ENCODE measurements at regions not wholly inside any gene's neighbourhood (a gene's known extent, or its start where the extent isn't known, plus 50 kb on each side); places are given as distances from the start of the nearest gene placed in this dataset.

DNA sequence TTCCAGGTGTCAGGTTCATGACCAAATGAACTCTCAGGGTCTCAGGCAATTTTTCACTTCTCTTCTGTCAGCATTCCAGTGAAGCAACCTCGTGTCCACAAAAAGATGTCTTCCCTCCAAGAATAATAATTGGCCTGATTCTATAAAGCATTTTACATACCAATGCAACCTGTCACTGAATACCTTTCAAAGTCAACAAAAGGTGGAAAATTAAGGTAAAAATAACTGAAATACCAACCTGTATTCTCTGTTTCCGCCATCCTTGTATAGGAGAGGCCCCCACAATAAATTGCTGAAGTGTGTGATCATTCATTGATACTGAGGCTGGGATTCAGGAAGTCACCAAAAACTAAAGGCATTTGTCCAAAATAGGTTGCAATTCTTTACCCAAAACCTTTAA is 77.4 kb upstream of the TMEM45B start:
- no peaks in the 10 kb centered on the region; a peak in 1 of 5 replicates for H3K9me3 Mint-ChIP-seq
- Histone ChIP-seq H2BK15ac (ENCODE audit: low read depth, low read length) (no peak overlapping the region), H3K79me1 (ENCODE audit: insufficient read depth, low read depth, low read length, poor library complexity, severe bottlenecking) (no peaks in the 10 kb centered on the region), H3K27me3 (ENCODE audit: insufficient read depth, low read length) (no peaks in the 10 kb centered on the region), H3K23ac (ENCODE audit: insufficient read length, low read depth, low read length) (no peak overlapping the region), H4K5ac (ENCODE audit: insufficient read length, low read depth, low read length) (no peak overlapping the region), H2BK5ac (ENCODE audit: insufficient read length, low read length) (no peak overlapping the region), H4K91ac (ENCODE audit: insufficient read length, low read depth, low read length) (no peak overlapping the region), H4K8ac (replicated peaks; ENCODE audit: insufficient read length, low read depth, low read length) (no peak overlapping the region), H4K20me1 (ENCODE audit: control insufficient read depth, insufficient read depth, insufficient read length) (no peaks in the 10 kb centered on the region), H3K14ac (ENCODE audit: insufficient read depth, low read length) (no peak overlapping the region), H3K9ac (ENCODE audit: extremely low read depth, insufficient read length, low read length) (no peak overlapping the region), H2BK12ac (ENCODE audit: insufficient read length, low read depth, low read length) (no peak overlapping the region), H2BK120ac (ENCODE audit: low read depth, low read length, poor library complexity, severe bottlenecking) (no peak overlapping the region), H2AK5ac (ENCODE audit: insufficient read length, low read length) (no peak overlapping the region), H3K23me2 (ENCODE audit: insufficient read length, low read depth, low read length, poor library complexity, severe bottlenecking) (no peaks in the 10 kb centered on the region), H3K56ac (ENCODE audit: insufficient read length, low read depth, low read length) (no peak overlapping the region), H3K4ac (ENCODE audit: low read depth, low read length) (no peak overlapping the region), H2BK20ac (ENCODE audit: low read depth, low read length, poor library complexity, severe bottlenecking) (no peak overlapping the region), H3K79me2 (ENCODE audit: insufficient read depth, low read length) (no peaks in the 10 kb centered on the region), H2AFZ (ENCODE audit: low read length) (no peak overlapping the region), H3K4me2 (ENCODE audit: insufficient read depth, insufficient read length, low read length) (no peak overlapping the region), H3K9me3 (ENCODE audit: control insufficient read depth, low read depth, low read length) (no peaks in the 10 kb centered on the region), H3K4me1 (ENCODE audit: insufficient read depth, low read length) (0 out of 2 replicates have a peak, but pooled peaks cover 3% of the 10 kb centered on the region), H3K27ac (ENCODE audit: insufficient read length, low read depth, low read length) (no peak overlapping the region), H3K18ac (ENCODE audit: insufficient read length, low read depth, low read length) (no peak overlapping the region), H3T11ph (ENCODE audit: low read length) (no peak overlapping the region)
- no peak for DNase-seq
- H3K4me1 Mint-ChIP-seq: peaks cover 4% of the 10 kb centered on the region in 2 experiments; a peak in 3 of 4 replicates
- H3K27me3 Mint-ChIP-seq (ENCODE audit: low read depth): peaks cover 2% of the 10 kb centered on the region
- no peaks in the 10 kb centered on the region for H3K36me3 Mint-ChIP-seq (ENCODE audit: insufficient read depth in 1 of 3, low read depth in 3 of 3)
- no peak overlapping the region for H3K27ac Mint-ChIP-seq
- TF ChIP-seq CTCF (conservative IDR thresholded peaks at IDR 0.05): no peak
- no peak overlapping the region for H3K4me3 Mint-ChIP-seq
- WGBS (ENCODE audit: extremely low coverage, insufficient read length, low lambda C conversion rate): no CpG with 5 or more reads among the region's 2 CpGs
